Panc1 (cell line): ENCODE measurements at regions not wholly inside any gene's neighbourhood (a gene's known extent, or its start where the extent isn't known, plus 50 kb on each side); places are given as distances from the start of the nearest gene placed in this dataset.

Experiments used
- ATAC-seq: fragments of 200-7000 bp; cut with Tn5 transposase; 2 replicates; pipeline ENCODE4 v1.9.1; 2020; ENCODE audit warnings: mild to moderate bottlenecking, moderate library complexity
- BruUV-seq: library from RNA; stranded (reverse); fragments of 400-500 nt; replicated peaks from 2 replicates; lab custom pipeline; 2021; lab: Mats Ljungman, UMichigan
- CTCF ChIA-PET: fragments of 300-600 bp; sonication (Branson Sonifier 250); formaldehyde crosslinking; loops from one replicate; lab custom pipeline; 2022; ENCODE audit warnings: antibody characterized with exemption; lab: Charles Lee
- POLR2A ChIA-PET: fragments of 300-600 bp; sonication (Branson Sonifier 250); formaldehyde crosslinking; loops from one replicate; lab custom pipeline; 2022; ENCODE audit warnings: antibody characterized with exemption; lab: Charles Lee
- DNase-seq: peaks from one replicate; pipeline ENCODE4 v3.0.0-alpha.2; 2010; ENCODE audit warnings: low read depth, low spot score
- H3K27ac ChIP-seq: 2 replicates; pipeline ENCODE4 v1.5.1; 2011; ENCODE audit warnings: mild to moderate bottlenecking, low read length, inconsistent platforms
- H3K27me3 ChIP-seq: fragments of 200-500 bp; sonication (Bioruptor generic); 2 replicates; pipeline ENCODE4 v1.6.0; 2014; ENCODE audit warnings: low read length, inconsistent platforms; ENCODE audit not compliant: control insufficient read depth, insufficient read depth
- H3K36me3 ChIP-seq: fragments of 200-500 bp; sonication (Bioruptor generic); 2 replicates; pipeline ENCODE4 v1.5.1; 2014; ENCODE audit warnings: inconsistent platforms, mild to moderate bottlenecking, low read length, moderate library complexity; ENCODE audit not compliant: control insufficient read depth, insufficient read depth
- H3K4me1 ChIP-seq: 2 replicates; pipeline ENCODE4 v1.5.1; 2011; ENCODE audit warnings: inconsistent platforms, mild to moderate bottlenecking, low read length, moderate library complexity; ENCODE audit not compliant: control insufficient read depth, insufficient read depth
- H3K4me3 ChIP-seq, 2 experiments: 2 replicates each; pipeline ENCODE4 v1.5.1; 2011 to 2012; ENCODE audit warnings: low read depth in 2 of 2, low read length in 2 of 2, mild to moderate bottlenecking in 2 of 2, inconsistent platforms in 1 of 2, moderate library complexity in 1 of 2
- H3K9me3 ChIP-seq: fragments of 200-500 bp; sonication (Bioruptor generic); 2 replicates; pipeline ENCODE4 v1.5.1; 2014; ENCODE audit warnings: low read depth, mild to moderate bottlenecking, inconsistent platforms, low read length, moderate library complexity; ENCODE audit not compliant: control insufficient read depth, insufficient read depth
- CTCF ChIP-seq: fragments of 450-650 bp; IDR thresholded peaks from 2 replicates; pipeline ENCODE4 v1.5.1; 2017; ENCODE audit warnings: mild to moderate bottlenecking
- POLR2AphosphoS5 ChIP-seq: IDR thresholded peaks from 2 replicates; pipeline ENCODE4 v1.6.1; 2012; ENCODE audit warnings: mild to moderate bottlenecking, low read depth, low read length, moderate library complexity
- REST ChIP-seq, 2 experiments: IDR thresholded peaks; 2 replicates each; pipeline ENCODE4 v1.6.1; 2011 to 2012; ENCODE audit warnings: low read depth in 2 of 2, control low read depth in 1 of 2, low read length in 1 of 2, mild to moderate bottlenecking in 1 of 2, moderate library complexity in 1 of 2; ENCODE audit not compliant: insufficient read depth in 1 of 2
- SIN3A ChIP-seq: IDR thresholded peaks from 2 replicates; pipeline ENCODE4 v1.6.1; 2012; ENCODE audit warnings: low read depth, mild to moderate bottlenecking, low read length, moderate library complexity, borderline replicate concordance; ENCODE audit not compliant: insufficient read depth
- TCF7L2 ChIP-seq: IDR thresholded peaks from 2 replicates; pipeline ENCODE4 v1.6.1; 2011; ENCODE audit warnings: mild to moderate bottlenecking, low read depth, low read length, inconsistent platforms
- in situ Hi-C: cut with HindIII; loops from 2 replicates; pipeline ENCODE4 v1.10.0; 2016; ENCODE audit warnings: low sequenced_read_pairs, low pct_unique_long_range_greater_than_20kb
- intact Hi-C: fragments of 100-400 bp; cut with micrococcal nuclease; formaldehyde crosslinking; loops from one replicate; pipeline ENCODE4 v1.10.0; 2022; ENCODE audit not compliant: unreplicated experiment

- Histone ChIP-seq H3K4me3 (no peak overlapping the region), H3K27ac (no peak overlapping the region), H3K9me3 (no peaks in the 10 kb centered on the region), H3K36me3 (no peaks in the 10 kb centered on the region), H3K27me3 (no peaks in the 10 kb centered on the region), H3K4me1 (no peaks in the 10 kb centered on the region)
- intact Hi-C loops (no loop called here), in situ Hi-C loops (no loop called here)
- TF ChIP-seq POLR2AphosphoS5 (no peak), SIN3A (no peak), CTCF (no peak), REST (IDR thresholded peaks at IDR 0.05; ENCODE audit: insufficient read depth in 1 of 2, low read depth in 2 of 2, low read length in 1 of 2) (no peak), TCF7L2 (no peak)
- ChIA-PET CTCF (no interaction called here), POLR2A (no interaction called here)
- ATAC-seq (no peak), DNase-seq (no peak)
- no TSS peak for BruUV-seq
Measured at GRCh38 chr7:138398857-138399256, 61.2 kb upstream of the TRIM24 start.

- BruUV-seq = no TSS peak
- CTCF ChIA-PET = no interaction called here
- intact Hi-C loops (no loop called here), in situ Hi-C loops (no loop called here)
- Histone ChIP-seq H3K27me3 (no peaks in the 10 kb centered on the region), H3K4me1 (no peaks in the 10 kb centered on the region), H3K4me3 (no peak overlapping the region), H3K27ac (no peak overlapping the region), H3K36me3 (no peaks in the 10 kb centered on the region), H3K9me3 (no peaks in the 10 kb centered on the region)
- TF ChIP-seq CTCF = no peak
- TF ChIP-seq POLR2AphosphoS5 = no peak
- no peak for TF ChIP-seq SIN3A
- TF ChIP-seq TCF7L2 = no peak
- TF ChIP-seq REST (IDR thresholded peaks at IDR 0.05; ENCODE audit: insufficient read depth in 1 of 2, low read depth in 2 of 2, low read length in 1 of 2) = no peak
- no peak for ATAC-seq
- no peak for DNase-seq
- POLR2A ChIA-PET = no interaction called here
Measured at GRCh38 chr7:138400400-138400886, 59.6 kb upstream of the TRIM24 start.
